Thyroid gland (tissue), 4 donors: ENCODE measurements at regions not wholly inside any gene's neighbourhood (a gene's known extent, or its start where the extent isn't known, plus 50 kb on each side); places are given as distances from the start of the nearest gene placed in this dataset.

Experiments
- POLR2A ChIP-seq, 2 donors: fragments of 450-650 bp; IDR thresholded peaks; one replicate each; pipeline ENCODE4 v1.6.1; 2017; ENCODE audit warnings: antibody characterized with exemption in 2 of 2, mild to moderate bottlenecking in 2 of 2, moderate library complexity in 1 of 2
- TF ChIP-seq, protein P1 (sequence below), 6 experiments: fragments of 200-600 bp in 3 of 6; fragments of 450-650 bp in 3 of 6; sonication (generic) in 3 of 6; IDR thresholded peaks; one replicate each; pipeline ENCODE4 v1.5.1; 2016 to 2019; ENCODE audit warnings: antibody characterized with exemption in 6 of 6, mild to moderate bottlenecking in 2 of 6, inconsistent platforms in 1 of 6, moderate library complexity in 1 of 6

DNA sequence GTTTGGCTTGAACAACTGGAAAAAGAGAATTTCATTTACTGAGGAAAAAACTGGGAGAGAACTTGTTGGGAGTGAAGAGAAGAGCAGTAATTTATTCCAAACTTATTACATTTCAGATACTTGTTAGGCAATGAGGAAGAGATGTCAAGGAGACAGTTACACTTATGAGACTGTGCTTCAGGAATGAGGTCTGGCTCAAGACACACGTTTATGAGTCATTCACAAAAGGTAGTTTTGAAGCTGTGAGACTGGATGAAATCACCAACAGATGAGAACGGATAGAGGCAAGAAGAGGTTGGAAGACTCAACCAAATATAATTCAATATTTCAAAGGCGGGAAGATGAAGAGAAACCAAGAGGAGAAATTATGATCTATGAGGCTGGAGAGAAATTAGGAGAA lies 70.6 kb upstream of the DEFB112 start:
- TF ChIP-seq, protein P1, sequence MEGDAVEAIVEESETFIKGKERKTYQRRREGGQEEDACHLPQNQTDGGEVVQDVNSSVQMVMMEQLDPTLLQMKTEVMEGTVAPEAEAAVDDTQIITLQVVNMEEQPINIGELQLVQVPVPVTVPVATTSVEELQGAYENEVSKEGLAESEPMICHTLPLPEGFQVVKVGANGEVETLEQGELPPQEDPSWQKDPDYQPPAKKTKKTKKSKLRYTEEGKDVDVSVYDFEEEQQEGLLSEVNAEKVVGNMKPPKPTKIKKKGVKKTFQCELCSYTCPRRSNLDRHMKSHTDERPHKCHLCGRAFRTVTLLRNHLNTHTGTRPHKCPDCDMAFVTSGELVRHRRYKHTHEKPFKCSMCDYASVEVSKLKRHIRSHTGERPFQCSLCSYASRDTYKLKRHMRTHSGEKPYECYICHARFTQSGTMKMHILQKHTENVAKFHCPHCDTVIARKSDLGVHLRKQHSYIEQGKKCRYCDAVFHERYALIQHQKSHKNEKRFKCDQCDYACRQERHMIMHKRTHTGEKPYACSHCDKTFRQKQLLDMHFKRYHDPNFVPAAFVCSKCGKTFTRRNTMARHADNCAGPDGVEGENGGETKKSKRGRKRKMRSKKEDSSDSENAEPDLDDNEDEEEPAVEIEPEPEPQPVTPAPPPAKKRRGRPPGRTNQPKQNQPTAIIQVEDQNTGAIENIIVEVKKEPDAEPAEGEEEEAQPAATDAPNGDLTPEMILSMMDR (IDR thresholded peaks at IDR 0.05) = no peak
- TF ChIP-seq POLR2A (IDR thresholded peaks at IDR 0.05) = no peak
